Neural cell (in vitro differentiated cells): ENCODE measurements at regions not wholly inside any gene's neighbourhood (a gene's known extent, or its start where the extent isn't known, plus 50 kb on each side); places are given as distances from the start of the nearest gene placed in this dataset.

Source experiments
- EP300 ChIP-seq: fragments of 450-650 bp; conservative IDR thresholded peaks from 2 replicates; pipeline ENCODE4 v1.6.1; 2014; ENCODE audit warnings: antibody characterized with exemption, mild to moderate bottlenecking, moderate library complexity; ENCODE audit not compliant: poor library complexity, severe bottlenecking
- EZH2 ChIP-seq: fragments of 200-600, 300-800 bp; shearing (Covaris generic), sonication (generic); IDR thresholded peaks from 2 replicates; pipeline ENCODE4 v1.6.1; 2014; ENCODE audit warnings: antibody characterized with exemption, low read length, borderline replicate concordance, mild to moderate bottlenecking; ENCODE audit not compliant: insufficient read depth, poor library complexity, severe bottlenecking
- MXI1 ChIP-seq: fragments of 450-650 bp; conservative IDR thresholded peaks from 2 replicates; pipeline ENCODE4 v1.6.1; 2014; ENCODE audit warnings: antibody characterized with exemption, mild to moderate bottlenecking; ENCODE audit not compliant: poor library complexity, severe bottlenecking
- POLR2AphosphoS5 ChIP-seq: IDR thresholded peaks from 2 replicates; pipeline ENCODE4 v1.6.1; 2012
- RAD21 ChIP-seq: fragments of 450-650 bp; conservative IDR thresholded peaks from 2 replicates; pipeline ENCODE4 v1.6.1; 2014; ENCODE audit warnings: antibody characterized with exemption, mild to moderate bottlenecking, moderate library complexity
- SMC3 ChIP-seq: fragments of 450-650 bp; conservative IDR thresholded peaks from 2 replicates; pipeline ENCODE4 v1.6.1; 2014; ENCODE audit warnings: antibody characterized with exemption, mild to moderate bottlenecking, moderate library complexity; ENCODE audit not compliant: poor library complexity
- TAF1 ChIP-seq: IDR thresholded peaks from 2 replicates; pipeline ENCODE4 v1.6.1; 2012; ENCODE audit warnings: low read depth
- TF ChIP-seq, protein P1 (sequence below): IDR thresholded peaks from 2 replicates; pipeline ENCODE4 v1.6.1; 2012; ENCODE audit warnings: borderline replicate concordance
- TF ChIP-seq, protein P2 (sequence below): fragments of 450-650 bp; IDR thresholded peaks from 2 replicates; pipeline ENCODE4 v1.5.1; 2014; ENCODE audit warnings: antibody characterized with exemption, mild to moderate bottlenecking, moderate library complexity; ENCODE audit not compliant: poor library complexity, severe bottlenecking

DNA sequence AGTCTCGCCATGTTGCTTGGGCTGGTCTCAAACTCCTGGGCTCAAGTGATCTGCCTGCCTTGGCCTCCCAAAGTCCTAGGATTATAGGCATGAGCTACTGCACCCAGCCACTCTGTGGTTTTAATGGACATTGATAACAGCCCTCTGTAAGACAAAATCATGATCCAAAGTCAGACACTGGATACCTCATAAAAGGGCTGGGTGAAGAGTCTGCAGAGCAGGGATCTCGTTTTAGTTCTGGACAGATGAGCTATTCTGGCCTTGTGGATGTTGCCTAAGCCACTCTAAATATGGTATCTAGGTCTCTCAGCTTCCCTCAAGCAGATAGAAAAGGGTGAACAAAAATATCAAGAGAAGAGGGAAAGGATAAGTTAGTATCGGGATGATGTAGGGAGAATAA, 133.4 kb upstream of the OSMR start:
- TF ChIP-seq, protein P1, sequence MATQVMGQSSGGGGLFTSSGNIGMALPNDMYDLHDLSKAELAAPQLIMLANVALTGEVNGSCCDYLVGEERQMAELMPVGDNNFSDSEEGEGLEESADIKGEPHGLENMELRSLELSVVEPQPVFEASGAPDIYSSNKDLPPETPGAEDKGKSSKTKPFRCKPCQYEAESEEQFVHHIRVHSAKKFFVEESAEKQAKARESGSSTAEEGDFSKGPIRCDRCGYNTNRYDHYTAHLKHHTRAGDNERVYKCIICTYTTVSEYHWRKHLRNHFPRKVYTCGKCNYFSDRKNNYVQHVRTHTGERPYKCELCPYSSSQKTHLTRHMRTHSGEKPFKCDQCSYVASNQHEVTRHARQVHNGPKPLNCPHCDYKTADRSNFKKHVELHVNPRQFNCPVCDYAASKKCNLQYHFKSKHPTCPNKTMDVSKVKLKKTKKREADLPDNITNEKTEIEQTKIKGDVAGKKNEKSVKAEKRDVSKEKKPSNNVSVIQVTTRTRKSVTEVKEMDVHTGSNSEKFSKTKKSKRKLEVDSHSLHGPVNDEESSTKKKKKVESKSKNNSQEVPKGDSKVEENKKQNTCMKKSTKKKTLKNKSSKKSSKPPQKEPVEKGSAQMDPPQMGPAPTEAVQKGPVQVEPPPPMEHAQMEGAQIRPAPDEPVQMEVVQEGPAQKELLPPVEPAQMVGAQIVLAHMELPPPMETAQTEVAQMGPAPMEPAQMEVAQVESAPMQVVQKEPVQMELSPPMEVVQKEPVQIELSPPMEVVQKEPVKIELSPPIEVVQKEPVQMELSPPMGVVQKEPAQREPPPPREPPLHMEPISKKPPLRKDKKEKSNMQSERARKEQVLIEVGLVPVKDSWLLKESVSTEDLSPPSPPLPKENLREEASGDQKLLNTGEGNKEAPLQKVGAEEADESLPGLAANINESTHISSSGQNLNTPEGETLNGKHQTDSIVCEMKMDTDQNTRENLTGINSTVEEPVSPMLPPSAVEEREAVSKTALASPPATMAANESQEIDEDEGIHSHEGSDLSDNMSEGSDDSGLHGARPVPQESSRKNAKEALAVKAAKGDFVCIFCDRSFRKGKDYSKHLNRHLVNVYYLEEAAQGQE: no peak
- TF ChIP-seq, protein P2, sequence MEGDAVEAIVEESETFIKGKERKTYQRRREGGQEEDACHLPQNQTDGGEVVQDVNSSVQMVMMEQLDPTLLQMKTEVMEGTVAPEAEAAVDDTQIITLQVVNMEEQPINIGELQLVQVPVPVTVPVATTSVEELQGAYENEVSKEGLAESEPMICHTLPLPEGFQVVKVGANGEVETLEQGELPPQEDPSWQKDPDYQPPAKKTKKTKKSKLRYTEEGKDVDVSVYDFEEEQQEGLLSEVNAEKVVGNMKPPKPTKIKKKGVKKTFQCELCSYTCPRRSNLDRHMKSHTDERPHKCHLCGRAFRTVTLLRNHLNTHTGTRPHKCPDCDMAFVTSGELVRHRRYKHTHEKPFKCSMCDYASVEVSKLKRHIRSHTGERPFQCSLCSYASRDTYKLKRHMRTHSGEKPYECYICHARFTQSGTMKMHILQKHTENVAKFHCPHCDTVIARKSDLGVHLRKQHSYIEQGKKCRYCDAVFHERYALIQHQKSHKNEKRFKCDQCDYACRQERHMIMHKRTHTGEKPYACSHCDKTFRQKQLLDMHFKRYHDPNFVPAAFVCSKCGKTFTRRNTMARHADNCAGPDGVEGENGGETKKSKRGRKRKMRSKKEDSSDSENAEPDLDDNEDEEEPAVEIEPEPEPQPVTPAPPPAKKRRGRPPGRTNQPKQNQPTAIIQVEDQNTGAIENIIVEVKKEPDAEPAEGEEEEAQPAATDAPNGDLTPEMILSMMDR: no peak
- no peak for TF ChIP-seq POLR2AphosphoS5
- TF ChIP-seq EZH2: no peak
- no peak for TF ChIP-seq TAF1
- no peak for TF ChIP-seq MXI1
- TF ChIP-seq RAD21: no peak
- no peak for TF ChIP-seq EP300
- TF ChIP-seq SMC3: no peak
